Spleen (tissue), 11 donors: ENCODE measurements at regions not wholly inside any gene's neighbourhood (a gene's known extent, or its start where the extent isn't known, plus 50 kb on each side); places are given as distances from the start of the nearest gene placed in this dataset.
A peak's percentile ranks its signal among the peaks of the same experiment; 100 is the strongest.
"Not testable (repeated sequence)": the region's sequence is repeated elsewhere in the genome, so short reads cannot be mapped to it uniquely, and the experiment has no call there.

Source experiments
- DNase-seq: peaks from one replicate; pipeline ENCODE4 v3.0.0-alpha.2; 2020
- H3K27ac ChIP-seq, 8 donors: fragments of 200-600 bp; sonication (generic) in 7 of 8; 1 replicate in 4 of 8; 2 replicates in 4 of 8; pipeline versions ENCODE4 v1.5.0 to v1.8.0; 2016 to 2021; ENCODE audit warnings: inconsistent platforms in 4 of 8, mild to moderate bottlenecking in 4 of 8, moderate library complexity in 1 of 8
- H3K27me3 ChIP-seq, 7 donors: fragments of 200-600 bp; sonication (generic) in 6 of 7; replicated peaks in 1 of 7; 1 replicate in 4 of 7; 2 replicates in 3 of 7; pipeline versions ENCODE4 v1.5.0 to v1.8.0; 2016 to 2021; ENCODE audit warnings: inconsistent platforms in 3 of 7, mild to moderate bottlenecking in 1 of 7
- H3K36me3 ChIP-seq, 6 donors: fragments of 200-600 bp; sonication (generic) in 5 of 6; 1 replicate in 4 of 6; 2 replicates in 2 of 6; pipeline versions ENCODE4 v1.5.0 to v1.8.0; 2016 to 2021; ENCODE audit warnings: inconsistent platforms in 2 of 6
- H3K4me1 ChIP-seq, 6 donors: fragments of 200-600 bp; sonication (generic) in 5 of 6; 1 replicate in 3 of 6; 2 replicates in 3 of 6; pipeline versions ENCODE4 v1.5.0 to v1.8.0; 2016 to 2021; ENCODE audit warnings: inconsistent platforms in 3 of 6
- H3K4me3 ChIP-seq, 8 donors: fragments of 200-600 bp; sonication (generic) in 7 of 8; 1 replicate in 4 of 8; 2 replicates in 4 of 8; pipeline versions ENCODE4 v1.5.0 to v1.8.0; 2016 to 2021; ENCODE audit warnings: inconsistent platforms in 4 of 8, mild to moderate bottlenecking in 4 of 8, moderate library complexity in 2 of 8
- H3K9me3 ChIP-seq, 8 donors: fragments of 200-600 bp; sonication (generic) in 7 of 8; 1 replicate in 4 of 8; 2 replicates in 4 of 8; pipeline versions ENCODE4 v1.5.0 to v1.8.0; 2016 to 2021; ENCODE audit warnings: inconsistent platforms in 4 of 8
- POLR2A ChIP-seq, 3 donors: fragments of 450-650 bp; IDR thresholded peaks; one replicate each; pipeline ENCODE4 v1.5.1; 2017; ENCODE audit warnings: antibody characterized with exemption in 3 of 3, mild to moderate bottlenecking in 1 of 3
- POLR2AphosphoS5 ChIP-seq, 3 donors: sonication (generic); formaldehyde crosslinking; IDR thresholded peaks; one replicate each; pipeline ENCODE4 v1.5.1; 2017; ENCODE audit warnings: antibody characterized with exemption in 3 of 3
- WGBS, 5 donors: extraction: QIAGEN DNeasy Blood & Tissue Kit in 3 of 5; methylation state at CpG; one replicate each; pipeline versions ENCODE4 v1.1.5 to v1.1.7; 2013 to 2018; 5-methylcytosine and 5-hydroxymethylcytosine counted together
- intact Hi-C: fragments of 100-400 bp; cut with DNase I; formaldehyde crosslinking; loops from one replicate; pipeline ENCODE4 v1.15.0; 2023; ENCODE audit warnings: low total_unique reads
- TF ChIP-seq, protein P1 (sequence below), 11 experiments: fragments of 200-600 bp in 7 of 11; fragments of 450-650 bp in 4 of 11; sonication (generic) in 4 of 11; IDR thresholded peaks in 8 of 11; conservative IDR thresholded peaks in 3 of 11; 1 replicate in 7 of 11; 2 replicates in 4 of 11; pipeline versions ENCODE4 v1.4.0 to v1.8.0; 2016 to 2021; ENCODE audit warnings: antibody characterized with exemption in 11 of 11, inconsistent platforms in 4 of 11, mild to moderate bottlenecking in 1 of 11
- donor health status: healthy with polysubstance abuse.
- donor health status: DM: no; HTN: no; CAD: no; lungs with moderate emphysema.
- donor health status: DM: no; HTN: no; CAD: no.
- donor health status: Bipolar disorder and iron deficiency.
- donor health status: healthy.
- donor health status: DM: no; HTN: no; CAD: no.
- donor health status: DM: yes; HTN: yes; CAD: no.

DNA sequence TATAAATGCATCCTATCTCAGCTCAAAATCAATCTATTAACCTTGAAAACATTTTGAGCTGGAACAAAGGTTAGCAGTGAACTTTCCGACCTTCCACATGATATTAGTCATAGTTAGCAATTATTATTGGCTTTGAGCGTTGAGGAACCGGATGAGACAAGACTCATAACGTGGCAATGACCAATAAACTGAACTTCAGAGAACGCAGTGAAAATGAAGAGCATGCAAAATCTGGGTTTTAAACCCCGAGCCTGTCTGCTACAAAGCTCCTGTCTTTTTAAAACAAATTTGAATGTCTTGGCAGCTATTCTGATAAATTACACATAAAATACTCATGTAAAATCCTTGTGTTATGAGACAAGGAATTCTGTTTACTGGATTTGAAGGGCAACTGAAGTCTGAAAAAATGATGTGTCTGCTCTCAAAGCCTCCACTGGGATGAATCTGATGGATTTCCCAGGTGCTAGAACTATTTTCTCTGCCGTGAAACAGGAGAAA lies 74.7 kb upstream of the ITGB1 start:
- no peaks in the 10 kb centered on the region for H3K36me3 ChIP-seq
- WGBS, 5 donors, result 45 to 76% (median 68%) methylated on average over 7 of the region's 7 CpGs

DNA sequence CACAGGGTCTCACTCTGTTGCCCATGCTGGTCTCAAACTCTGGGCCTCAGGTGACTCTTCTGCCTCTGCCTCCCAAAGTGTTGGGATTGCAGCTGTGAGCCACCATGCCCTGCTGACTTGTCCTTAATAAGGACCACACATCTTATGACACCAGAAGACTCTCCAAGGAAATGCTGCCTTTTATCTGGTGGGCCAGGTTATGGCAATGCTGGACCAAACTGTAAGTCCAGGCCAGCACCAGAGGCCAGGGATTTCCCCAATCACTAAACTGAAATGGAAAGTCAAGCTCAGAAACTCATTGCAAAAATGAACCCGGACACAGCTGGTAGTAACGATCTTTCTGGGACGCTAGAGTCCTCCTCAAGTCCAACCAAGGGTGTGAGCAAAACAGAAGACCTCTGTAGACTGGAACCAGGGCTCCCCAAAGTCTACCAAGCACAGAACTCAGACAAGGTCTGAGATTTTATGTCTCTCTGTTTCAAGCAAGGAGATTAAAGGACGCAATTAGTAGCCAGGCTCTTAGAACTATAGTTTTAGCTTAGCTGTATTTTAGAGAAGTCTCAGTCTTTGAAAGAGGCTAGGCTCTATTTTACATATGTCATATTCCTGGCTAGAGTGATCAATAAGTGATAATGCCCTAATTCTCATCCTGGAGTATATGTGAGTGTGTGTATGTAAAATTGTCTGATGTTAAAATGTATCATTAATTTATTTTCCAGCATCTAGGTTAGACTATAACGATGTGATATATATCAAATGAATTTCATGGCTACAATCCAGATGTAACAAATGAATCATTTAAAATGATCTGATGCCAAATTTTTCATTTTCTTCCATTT lies 74.0 kb upstream of the ITGB1 start:
- no peak for DNase-seq
- Histone ChIP-seq H3K27ac (peak overlapping the region in 3 of 8 donors; percentile 2 to 52 (median 6)), H3K27me3 (no peaks in the 10 kb centered on the region), H3K4me1 (peaks cover 0 to 9% (median 0%) of the 10 kb centered on the region in 6 donors), H3K4me3 (no peak overlapping the region), H3K9me3 (no peaks in the 10 kb centered on the region), H3K36me3 (no peaks in the 10 kb centered on the region)
- intact Hi-C loops, result no loop called here
- 72 to 91% (median 82%) methylated on average over 5 of the region's 5 CpGs for WGBS, 5 donors
- TF ChIP-seq POLR2A (IDR thresholded peaks at IDR 0.05) (no peak), POLR2AphosphoS5 (IDR thresholded peaks at IDR 0.05) (no peak)
- TF ChIP-seq, protein P1, sequence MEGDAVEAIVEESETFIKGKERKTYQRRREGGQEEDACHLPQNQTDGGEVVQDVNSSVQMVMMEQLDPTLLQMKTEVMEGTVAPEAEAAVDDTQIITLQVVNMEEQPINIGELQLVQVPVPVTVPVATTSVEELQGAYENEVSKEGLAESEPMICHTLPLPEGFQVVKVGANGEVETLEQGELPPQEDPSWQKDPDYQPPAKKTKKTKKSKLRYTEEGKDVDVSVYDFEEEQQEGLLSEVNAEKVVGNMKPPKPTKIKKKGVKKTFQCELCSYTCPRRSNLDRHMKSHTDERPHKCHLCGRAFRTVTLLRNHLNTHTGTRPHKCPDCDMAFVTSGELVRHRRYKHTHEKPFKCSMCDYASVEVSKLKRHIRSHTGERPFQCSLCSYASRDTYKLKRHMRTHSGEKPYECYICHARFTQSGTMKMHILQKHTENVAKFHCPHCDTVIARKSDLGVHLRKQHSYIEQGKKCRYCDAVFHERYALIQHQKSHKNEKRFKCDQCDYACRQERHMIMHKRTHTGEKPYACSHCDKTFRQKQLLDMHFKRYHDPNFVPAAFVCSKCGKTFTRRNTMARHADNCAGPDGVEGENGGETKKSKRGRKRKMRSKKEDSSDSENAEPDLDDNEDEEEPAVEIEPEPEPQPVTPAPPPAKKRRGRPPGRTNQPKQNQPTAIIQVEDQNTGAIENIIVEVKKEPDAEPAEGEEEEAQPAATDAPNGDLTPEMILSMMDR (IDR thresholded peaks at IDR 0.05 in 8 of 11, conservative IDR thresholded peaks at IDR 0.05 in 3 of 11), result no peak

More for the DNA sequence above, 74.7 kb upstream of the ITGB1 start:
- intact Hi-C loops, result no loop called here
- no peak for DNase-seq
- Histone ChIP-seq H3K4me1 (peaks cover 0 to 9% (median 0%) of the 10 kb centered on the region in 6 donors), H3K4me3 (no peak overlapping the region), H3K27ac (peak overlapping the region in 4 of 8 donors; percentile 2 to 52 (median 40)), H3K27me3 (no peaks in the 10 kb centered on the region), H3K9me3 (no peaks in the 10 kb centered on the region)
- TF ChIP-seq POLR2A (IDR thresholded peaks at IDR 0.05), result no peak
- no peak for TF ChIP-seq POLR2AphosphoS5 (IDR thresholded peaks at IDR 0.05)
- TF ChIP-seq, protein P1 (IDR thresholded peaks at IDR 0.05 in 8 of 11, conservative IDR thresholded peaks at IDR 0.05 in 3 of 11), result no peak

DNA sequence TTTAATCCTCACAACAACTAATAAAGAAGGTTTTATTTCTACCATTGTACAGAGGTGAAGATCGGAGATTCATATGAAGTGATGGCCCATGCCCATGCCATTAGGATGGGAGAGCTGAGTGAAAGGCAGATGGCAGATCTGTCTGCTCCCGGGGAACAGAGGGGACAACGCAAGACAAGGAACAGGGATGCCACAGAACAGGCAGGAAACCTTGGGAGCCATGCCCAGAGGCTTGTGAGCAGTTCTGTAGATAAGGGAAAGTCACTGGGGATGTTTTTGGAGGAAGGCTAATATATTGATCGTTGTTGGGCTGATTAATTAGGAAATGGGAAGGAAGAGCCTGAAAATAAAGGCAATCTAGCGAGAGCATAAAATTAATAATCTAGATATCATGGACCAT lies 73.1 kb upstream of the ITGB1 start:
- H3K9me3 ChIP-seq, result no peaks in the 10 kb centered on the region
- 85 to 97% (median 92%) methylated on average over 5 of the region's 5 CpGs for WGBS, 5 donors
- no peaks in the 10 kb centered on the region for H3K27me3 ChIP-seq
- DNase-seq, result no peak
- no peak overlapping the region for H3K4me3 ChIP-seq
- TF ChIP-seq POLR2AphosphoS5 (IDR thresholded peaks at IDR 0.05), result no peak
- TF ChIP-seq POLR2A (IDR thresholded peaks at IDR 0.05), result no peak
- TF ChIP-seq, protein P1 (IDR thresholded peaks at IDR 0.05 in 8 of 11, conservative IDR thresholded peaks at IDR 0.05 in 3 of 11), result no peak
- intact Hi-C loops, result no loop called here
- no peak overlapping the region for H3K27ac ChIP-seq
- no peaks in the 10 kb centered on the region for H3K36me3 ChIP-seq
- peaks cover 0 to 9% (median 0%) of the 10 kb centered on the region in 6 donors for H3K4me1 ChIP-seq

DNA sequence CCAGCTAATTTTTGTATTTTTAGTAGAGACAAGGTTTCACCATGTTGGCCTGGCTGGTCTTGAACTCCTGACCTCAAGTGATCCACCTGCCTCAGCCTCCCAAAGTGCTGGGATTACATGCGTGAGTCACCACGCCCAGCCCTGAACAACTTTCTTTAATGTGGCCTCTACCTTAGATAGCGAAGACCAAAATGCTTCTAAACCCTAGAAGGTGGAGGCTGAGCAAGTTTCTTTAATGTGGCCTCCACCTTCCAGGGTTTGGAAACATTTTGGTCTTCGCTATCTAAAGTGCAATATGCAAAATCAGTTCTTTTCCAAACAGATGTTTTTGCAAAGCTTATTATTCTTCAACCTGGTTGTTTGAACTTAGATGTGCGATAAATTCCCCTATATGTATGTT lies 70.5 kb upstream of the ITGB1 start:
- H3K4me3 ChIP-seq, H3K36me3 ChIP-seq, DNase-seq, H3K27me3 ChIP-seq, intact Hi-C loops, H3K27ac ChIP-seq, H3K4me1 ChIP-seq, H3K9me3 ChIP-seq: not testable (repeated sequence)
- WGBS, 5 donors, result 82 to 93% (median 92%) methylated on average over 5 of the region's 5 CpGs
